Endothelial cell of umbilical vein (primary cell): ENCODE measurements at regions not wholly inside any gene's neighbourhood (a gene's known extent, or its start where the extent isn't known, plus 50 kb on each side); places are given as distances from the start of the nearest gene placed in this dataset.

ENCODE experiments used
- BruUV-seq: library from RNA; stranded (reverse); fragments of 400-500 nt; replicated peaks from 2 replicates; lab custom pipeline; 2021; lab: Mats Ljungman, UMichigan
- CTCF ChIA-PET: fragments of 300-600, 350-600 bp; sonication (Branson Sonifier 250); formaldehyde crosslinking; loops from one replicate; lab custom pipeline; 2021; ENCODE audit warnings: antibody characterized with exemption, inconsistent platforms; lab: Charles Lee
- POLR2A ChIA-PET: fragments of 300-600, 350-600 bp; sonication (Branson Sonifier 250); formaldehyde crosslinking; loops from one replicate; lab custom pipeline; 2021; ENCODE audit warnings: antibody characterized with exemption, inconsistent platforms; lab: Charles Lee
- DNase-seq: peaks from one replicate; pipeline ENCODE4 v3.0.0-alpha.2; 2011; ENCODE audit warnings: low read depth, low spot score
- FAIRE-seq: peaks from 2 replicates; lab custom pipeline; 2011; peaks lifted over from hg19 to GRCh38; lab: Jason Lieb, UNC
- H2AFZ ChIP-seq: 2 replicates; pipeline ENCODE4 v1.6.0; 2012; ENCODE audit warnings: low read depth, low read length, control low read depth, inconsistent platforms
- H3K27ac ChIP-seq: 2 replicates; pipeline ENCODE4 v1.5.1; 2011; ENCODE audit warnings: low read depth, mild to moderate bottlenecking, control low read depth, low read length, moderate library complexity; ENCODE audit not compliant: insufficient read depth
- H3K27me3 ChIP-seq, 2 experiments: 2 replicates each; pipeline versions ENCODE4 v1.6.0 to v1.6.1; 2011; ENCODE audit warnings: low read length in 2 of 2, mixed read lengths in 1 of 2; ENCODE audit not compliant: control insufficient read depth in 2 of 2, insufficient read depth in 2 of 2
- H3K36me3 ChIP-seq, 2 experiments: 2 replicates in 1 of 2; 3 replicates in 1 of 2; pipeline ENCODE4 v1.5.1; 2011; ENCODE audit warnings: low read length in 2 of 2, mild to moderate bottlenecking in 1 of 2, moderate library complexity in 1 of 2; ENCODE audit not compliant: control insufficient read depth in 2 of 2, insufficient read depth in 2 of 2; ENCODE audit errors: extremely low read depth in 1 of 2
- H3K4me1 ChIP-seq: 3 replicates; pipeline ENCODE4 v1.5.1; 2011; ENCODE audit warnings: mild to moderate bottlenecking, low read length; ENCODE audit not compliant: control insufficient read depth, insufficient read depth; ENCODE audit errors: extremely low read depth
- H3K4me2 ChIP-seq: 2 replicates; pipeline ENCODE4 v1.6.1; 2011; ENCODE audit warnings: low read length, control low read depth, mixed read lengths; ENCODE audit not compliant: insufficient read depth
- H3K4me3 ChIP-seq, 3 experiments: fragments of 200-600 bp in 1 of 3; sonication (generic), shearing (Covaris generic) in 1 of 3; replicated peaks in 1 of 3; 2 replicates each; pipeline ENCODE4 v1.5.1; 2011 to 2016; ENCODE audit warnings: control low read depth in 3 of 3, low read length in 3 of 3, mild to moderate bottlenecking in 2 of 3, inconsistent platforms in 1 of 3, low read depth in 1 of 3, moderate library complexity in 1 of 3; ENCODE audit not compliant: insufficient read depth in 1 of 3
- H3K79me2 ChIP-seq: 2 replicates; pipeline ENCODE4 v1.6.0; 2012; ENCODE audit warnings: low read length, inconsistent platforms; ENCODE audit not compliant: control insufficient read depth, insufficient read depth
- H3K9ac ChIP-seq: replicated peaks from 2 replicates; pipeline ENCODE3; 2011; ENCODE audit warnings: low read length, control low read depth; ENCODE audit not compliant: insufficient read depth; ENCODE audit errors: extremely low read depth
- H3K9me1 ChIP-seq: replicated peaks from 3 replicates; pipeline ENCODE4 v1.6.0; 2011; ENCODE audit warnings: mild to moderate bottlenecking, low read length; ENCODE audit not compliant: control insufficient read depth, insufficient read depth; ENCODE audit errors: extremely low read depth
- H3K9me3 ChIP-seq: replicated peaks from 2 replicates; pipeline ENCODE4 v1.5.1; 2012; ENCODE audit warnings: low read length, inconsistent platforms; ENCODE audit not compliant: control insufficient read depth, insufficient read depth
- H4K20me1 ChIP-seq: replicated peaks from 2 replicates; pipeline ENCODE3; 2011; ENCODE audit warnings: mild to moderate bottlenecking, low read length; ENCODE audit not compliant: control insufficient read depth, insufficient read depth; ENCODE audit errors: extremely low read depth
- CTCF ChIP-seq, 2 donors: IDR thresholded peaks; 1 replicate in 1 of 2; 2 replicates in 1 of 2; pipeline ENCODE4 v1.5.1; 2011; ENCODE audit warnings: low read length in 2 of 2, mild to moderate bottlenecking in 2 of 2, moderate library complexity in 2 of 2, control low read depth in 1 of 2, inconsistent platforms in 1 of 2, low read depth in 1 of 2; ENCODE audit not compliant: insufficient read depth in 1 of 2; ENCODE audit errors: extremely low read depth in 1 of 2
- EZH2 ChIP-seq: IDR thresholded peaks from 2 replicates; pipeline ENCODE4 v1.6.1; 2012; ENCODE audit warnings: borderline replicate concordance, low read depth, mild to moderate bottlenecking, moderate library complexity, low read length, inconsistent platforms; ENCODE audit not compliant: severe bottlenecking
- FOS ChIP-seq: IDR thresholded peaks from 2 replicates; pipeline ENCODE4 v1.6.1; 2011; ENCODE audit warnings: mild to moderate bottlenecking, low read length, moderate library complexity, borderline replicate concordance; ENCODE audit not compliant: insufficient read depth
- GATA2 ChIP-seq: IDR thresholded peaks from 2 replicates; pipeline ENCODE4 v1.7.0; 2011; ENCODE audit warnings: low read depth, mild to moderate bottlenecking, moderate library complexity, mixed read lengths, low read length; ENCODE audit not compliant: insufficient read length, insufficient read depth
- JUN ChIP-seq: IDR thresholded peaks from 2 replicates; pipeline ENCODE4 v1.6.1; 2011; ENCODE audit warnings: borderline replicate concordance, low read depth; ENCODE audit not compliant: insufficient read length, insufficient read depth
- MAX ChIP-seq: IDR thresholded peaks from 2 replicates; pipeline ENCODE4 v1.6.1; 2011; ENCODE audit not compliant: insufficient read depth, insufficient read length
- MYC ChIP-seq: IDR thresholded peaks from one replicate; pipeline ENCODE4 v1.6.1; 2011; ENCODE audit warnings: mild to moderate bottlenecking, low read depth, low read length
- POLR2A ChIP-seq: IDR thresholded peaks from 2 replicates; pipeline ENCODE4 v1.6.1; 2012; ENCODE audit warnings: low read depth, mild to moderate bottlenecking, control low read depth, low read length
- POLR2AphosphoS5 ChIP-seq: IDR thresholded peaks from 2 replicates; pipeline ENCODE4 v1.6.1; 2012; ENCODE audit warnings: low read depth, mild to moderate bottlenecking, control low read depth, low read length, moderate library complexity; ENCODE audit not compliant: insufficient read depth
- dilution Hi-C: fragments of 300-500 bp; cut with MboI; formaldehyde crosslinking; loops from one replicate; pipeline ENCODE4 v1.15.0; 2019; ENCODE audit warnings: low sequenced_read_pairs; ENCODE audit not compliant: extremely low pct_ligation_motif_present
- intact Hi-C: fragments of 100-400 bp; cut with micrococcal nuclease; formaldehyde crosslinking; loops from one replicate; pipeline ENCODE4 v1.10.0; 2022

GRCh38 chr3:43882976-43883680, 192.4 kb downstream of the ABHD5 start:
- CTCF ChIA-PET, result interaction anchor here (0.7 to 1.0 kb wide), 2 partner anchors 14 to 28 kb away, joined by 3 to 4 read pairs; no protein-coding TSS in a partner anchor
- no peak overlapping the region for H3K27ac ChIP-seq
- POLR2A ChIA-PET, result interaction anchor here (0.6 kb wide), 1 partner anchor 11 kb away, joined by 3 read pairs; no protein-coding TSS in a partner anchor

More at GRCh38 chr3:43882976-43883680, 192.4 kb downstream of the ABHD5 start:
- DNase-seq (no peak), FAIRE-seq (no peak)
- H3K9ac ChIP-seq, result no peak overlapping the region
- no peaks in the 10 kb centered on the region for H3K9me3 ChIP-seq
- no peaks in the 10 kb centered on the region for H3K9me1 ChIP-seq
- H3K36me3 ChIP-seq, result no peaks in the 10 kb centered on the region
- dilution Hi-C loops, result no loop called here
- H3K4me2 ChIP-seq, result no peak overlapping the region
- H2AFZ ChIP-seq, result no peak overlapping the region
- no peaks in the 10 kb centered on the region for H3K4me1 ChIP-seq
- H4K20me1 ChIP-seq, result no peaks in the 10 kb centered on the region
- H3K79me2 ChIP-seq, result no peaks in the 10 kb centered on the region
- TF ChIP-seq FOS (no peak), JUN (no peak), EZH2 (no peak), GATA2 (no peak), CTCF (IDR thresholded peaks at IDR 0.05; ENCODE audit: extremely low read depth in 1 of 2, insufficient read depth in 1 of 2, low read depth in 1 of 2, low read length in 2 of 2) (no peak), MYC (no peak), POLR2A (no peak), POLR2AphosphoS5 (no peak), MAX (no peak)
- no peak overlapping the region for H3K4me3 ChIP-seq
- intact Hi-C loops, result no loop called here
- peaks cover 0 to 6% of the 10 kb centered on the region in 2 experiments for H3K27me3 ChIP-seq
- no TSS peak for BruUV-seq
